D721Med (cell line): ENCODE measurements at regions not wholly inside any gene's neighbourhood (a gene's known extent, or its start where the extent isn't known, plus 50 kb on each side); places are given as distances from the start of the nearest gene placed in this dataset.

ENCODE experiments used
- DNase-seq: peaks from one replicate; pipeline ENCODE4 v3.0.0; 2011; ENCODE audit warnings: low spot score; ENCODE audit not compliant: insufficient read length
- FAIRE-seq: peaks from 2 replicates; lab custom pipeline; 2011; peaks lifted over from hg19 to GRCh38; lab: Jason Lieb, UNC
- TF ChIP-seq, protein P1 (sequence below): IDR thresholded peaks from 2 replicates; pipeline ENCODE4 v1.5.1; 2012; ENCODE audit warnings: mild to moderate bottlenecking, control low read depth; ENCODE audit not compliant: insufficient read depth; ENCODE audit errors: missing control alignments

GRCh38 chr10:36221101-36221500 is 579.0 kb upstream of the FZD8 start:
- no peak for DNase-seq
- no peak for FAIRE-seq
- TF ChIP-seq, protein P1, sequence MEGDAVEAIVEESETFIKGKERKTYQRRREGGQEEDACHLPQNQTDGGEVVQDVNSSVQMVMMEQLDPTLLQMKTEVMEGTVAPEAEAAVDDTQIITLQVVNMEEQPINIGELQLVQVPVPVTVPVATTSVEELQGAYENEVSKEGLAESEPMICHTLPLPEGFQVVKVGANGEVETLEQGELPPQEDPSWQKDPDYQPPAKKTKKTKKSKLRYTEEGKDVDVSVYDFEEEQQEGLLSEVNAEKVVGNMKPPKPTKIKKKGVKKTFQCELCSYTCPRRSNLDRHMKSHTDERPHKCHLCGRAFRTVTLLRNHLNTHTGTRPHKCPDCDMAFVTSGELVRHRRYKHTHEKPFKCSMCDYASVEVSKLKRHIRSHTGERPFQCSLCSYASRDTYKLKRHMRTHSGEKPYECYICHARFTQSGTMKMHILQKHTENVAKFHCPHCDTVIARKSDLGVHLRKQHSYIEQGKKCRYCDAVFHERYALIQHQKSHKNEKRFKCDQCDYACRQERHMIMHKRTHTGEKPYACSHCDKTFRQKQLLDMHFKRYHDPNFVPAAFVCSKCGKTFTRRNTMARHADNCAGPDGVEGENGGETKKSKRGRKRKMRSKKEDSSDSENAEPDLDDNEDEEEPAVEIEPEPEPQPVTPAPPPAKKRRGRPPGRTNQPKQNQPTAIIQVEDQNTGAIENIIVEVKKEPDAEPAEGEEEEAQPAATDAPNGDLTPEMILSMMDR: no peak

GRCh38 chr10:36220151-36220550 is 578.1 kb upstream of the FZD8 start:
- TF ChIP-seq, protein P1: no peak
- DNase-seq (no peak), FAIRE-seq (no peak)

- DNase-seq (no peak), FAIRE-seq (no peak)
- TF ChIP-seq, protein P1: no peak
These were observed 569.8 kb upstream of the FZD8 start for GRCh38 chr10:36211856-36212255.

- FAIRE-seq: no peak
- no peak for DNase-seq
- TF ChIP-seq, protein P1: no peak
These were observed 567.4 kb upstream of the FZD8 start for GRCh38 chr10:36209480-36209879.

- FAIRE-seq (no peak), DNase-seq (no peak)
- TF ChIP-seq, protein P1: no peak
These were observed 560.8 kb upstream of the FZD8 start for GRCh38 chr10:36202881-36203280.

- no peak for FAIRE-seq
- DNase-seq: no peak
- TF ChIP-seq, protein P1: no peak
These were observed 558.5 kb upstream of the FZD8 start for GRCh38 chr10:36200577-36200976.

DNA sequence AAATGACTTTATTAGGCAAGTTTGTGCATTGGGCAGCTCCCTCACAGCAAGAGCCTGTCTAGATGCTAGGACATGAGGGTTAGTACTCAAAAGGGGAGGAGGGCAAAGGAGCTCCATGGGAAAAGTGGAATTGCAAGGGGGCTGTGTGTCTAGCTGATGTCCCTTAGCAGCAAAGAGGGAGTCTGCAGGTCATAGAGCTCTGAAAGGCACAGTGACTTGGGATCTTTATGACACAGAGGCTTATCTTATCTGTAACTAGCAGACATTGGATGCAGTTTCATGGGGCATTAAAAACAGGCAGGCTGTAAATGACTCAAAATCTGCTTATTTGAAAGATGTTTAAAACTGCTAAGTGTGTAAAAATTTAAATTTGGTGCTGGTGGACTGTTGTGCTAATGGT is 556.2 kb upstream of the FZD8 start:
- TF ChIP-seq, protein P1: no peak
- FAIRE-seq (no peak), DNase-seq (no peak)
